ENCODE measurements at regions not wholly inside any gene's neighbourhood (a gene's known extent, or its start where the extent isn't known, plus 50 kb on each side); places are given as distances from the start of the nearest gene placed in this dataset.

DNA sequence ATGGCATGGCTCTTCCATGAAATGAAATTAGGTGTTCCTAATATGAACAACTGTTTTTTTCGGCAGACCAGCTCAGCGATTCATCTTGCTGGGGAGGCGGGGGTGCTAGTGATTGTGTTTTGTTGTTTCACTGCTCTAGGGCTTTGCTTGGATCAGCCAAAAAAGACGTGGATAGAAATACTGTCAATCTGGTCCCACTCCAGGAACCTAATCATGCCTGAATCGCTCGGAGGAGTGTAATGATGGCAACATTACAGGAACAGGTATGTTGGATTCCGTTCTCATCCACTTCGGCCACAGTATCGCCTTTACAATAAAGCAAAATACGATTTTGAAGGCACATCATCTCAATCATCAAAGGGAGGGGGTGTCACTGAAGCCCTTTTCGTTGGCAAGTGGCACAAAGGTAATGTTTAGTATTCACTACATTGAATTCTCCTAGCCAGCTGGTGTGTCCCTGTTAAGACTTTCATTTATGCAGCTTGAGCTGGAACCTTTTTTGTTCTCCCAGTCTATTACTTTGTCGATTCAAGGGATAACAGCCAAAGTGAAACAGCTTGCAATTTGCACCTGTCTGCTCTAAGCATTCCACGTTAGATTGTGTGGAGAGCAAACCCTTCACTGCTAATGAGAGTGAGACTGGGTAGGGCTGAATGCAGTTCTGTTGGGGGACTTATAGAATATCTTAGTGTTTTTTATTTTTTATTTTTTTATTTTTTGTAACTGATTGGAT is 477.7 kb downstream of the TFAP2A start:
- TF ChIP-seq, protein P1, sequence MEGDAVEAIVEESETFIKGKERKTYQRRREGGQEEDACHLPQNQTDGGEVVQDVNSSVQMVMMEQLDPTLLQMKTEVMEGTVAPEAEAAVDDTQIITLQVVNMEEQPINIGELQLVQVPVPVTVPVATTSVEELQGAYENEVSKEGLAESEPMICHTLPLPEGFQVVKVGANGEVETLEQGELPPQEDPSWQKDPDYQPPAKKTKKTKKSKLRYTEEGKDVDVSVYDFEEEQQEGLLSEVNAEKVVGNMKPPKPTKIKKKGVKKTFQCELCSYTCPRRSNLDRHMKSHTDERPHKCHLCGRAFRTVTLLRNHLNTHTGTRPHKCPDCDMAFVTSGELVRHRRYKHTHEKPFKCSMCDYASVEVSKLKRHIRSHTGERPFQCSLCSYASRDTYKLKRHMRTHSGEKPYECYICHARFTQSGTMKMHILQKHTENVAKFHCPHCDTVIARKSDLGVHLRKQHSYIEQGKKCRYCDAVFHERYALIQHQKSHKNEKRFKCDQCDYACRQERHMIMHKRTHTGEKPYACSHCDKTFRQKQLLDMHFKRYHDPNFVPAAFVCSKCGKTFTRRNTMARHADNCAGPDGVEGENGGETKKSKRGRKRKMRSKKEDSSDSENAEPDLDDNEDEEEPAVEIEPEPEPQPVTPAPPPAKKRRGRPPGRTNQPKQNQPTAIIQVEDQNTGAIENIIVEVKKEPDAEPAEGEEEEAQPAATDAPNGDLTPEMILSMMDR (IDR thresholded peaks at IDR 0.05): no peak
- no peak for TF ChIP-seq POLR2A (IDR thresholded peaks at IDR 0.05)

All from uterus (tissue), 2 donors.